ENCODE measurements at regions not wholly inside any gene's neighbourhood (a gene's known extent, or its start where the extent isn't known, plus 50 kb on each side); places are given as distances from the start of the nearest gene placed in this dataset.

GRCh38 chr1:3981746-3982505 lies 81.9 kb upstream of the C1orf174 start:
- Mint-ChIP-seq H3K4me1 (ENCODE audit: low read depth, unreplicated experiment) (no peaks in the 10 kb centered on the region), H3K9me3 (ENCODE audit: unreplicated experiment) (peaks cover 9% of the 10 kb centered on the region), H3K27ac (ENCODE audit: unreplicated experiment) (no peak overlapping the region), H3K36me3 (ENCODE audit: low read depth, unreplicated experiment) (no peaks in the 10 kb centered on the region), H3K27me3 (ENCODE audit: low read depth, unreplicated experiment) (peaks cover 7% of the 10 kb centered on the region), H3K4me3 (ENCODE audit: unreplicated experiment) (no peak overlapping the region)
- Histone ChIP-seq H3K79me2 (ENCODE audit: insufficient read depth, low read length) (no peaks in the 10 kb centered on the region), H3K4me3 (ENCODE audit: insufficient read depth, low read depth, low read length) (no peak overlapping the region), H2AFZ (ENCODE audit: low read depth, low read length) (no peak overlapping the region), H3K27me3 (ENCODE audit: insufficient read depth, low read length) (no peaks in the 10 kb centered on the region), H3K4me1 (ENCODE audit: insufficient read depth, low read length) (no peaks in the 10 kb centered on the region), H3K27ac (ENCODE audit: low read depth, low read length) (no peak overlapping the region), H4K20me1 (ENCODE audit: insufficient read depth, low read length) (no peaks in the 10 kb centered on the region), H3K9me3 (ENCODE audit: insufficient read depth, low read depth, low read length) (peaks cover 2% of the 10 kb centered on the region), H3K36me3 (ENCODE audit: insufficient read depth, low read length) (no peaks in the 10 kb centered on the region), H3K9ac (ENCODE audit: low read length) (no peak overlapping the region), H3K4me2 (ENCODE audit: low read length) (no peak overlapping the region)
- TF ChIP-seq CTCF (IDR thresholded peaks at IDR 0.05; ENCODE audit: insufficient read depth, low read depth, low read length) (no peak), EZH2 (IDR thresholded peaks at IDR 0.05; ENCODE audit: insufficient read depth, low read length) (no peak)
- FAIRE-seq (no peak), DNase-seq (ENCODE audit: low read depth) (no peak)

GRCh38 chr1:3983181-3983580 lies 83.1 kb upstream of the C1orf174 start:
- no peak overlapping the region for H3K4me3 Mint-ChIP-seq (ENCODE audit: unreplicated experiment)
- Histone ChIP-seq H3K4me3 (ENCODE audit: insufficient read depth, low read depth, low read length) (no peak overlapping the region), H3K36me3 (ENCODE audit: insufficient read depth, low read length) (no peaks in the 10 kb centered on the region), H3K9me3 (ENCODE audit: insufficient read depth, low read depth, low read length) (peaks cover 2% of the 10 kb centered on the region), H2AFZ (ENCODE audit: low read depth, low read length) (no peak overlapping the region), H3K27ac (ENCODE audit: low read depth, low read length) (no peak overlapping the region), H3K4me2 (ENCODE audit: low read length) (no peak overlapping the region), H3K4me1 (ENCODE audit: insufficient read depth, low read length) (no peaks in the 10 kb centered on the region), H4K20me1 (ENCODE audit: insufficient read depth, low read length) (no peaks in the 10 kb centered on the region), H3K79me2 (ENCODE audit: insufficient read depth, low read length) (no peaks in the 10 kb centered on the region), H3K27me3 (ENCODE audit: insufficient read depth, low read length) (no peaks in the 10 kb centered on the region), H3K9ac (ENCODE audit: low read length) (no peak overlapping the region)
- TF ChIP-seq EZH2 (IDR thresholded peaks at IDR 0.05; ENCODE audit: insufficient read depth, low read length) (no peak), CTCF (IDR thresholded peaks at IDR 0.05; ENCODE audit: insufficient read depth, low read depth, low read length) (no peak)
- no peak for FAIRE-seq
- H3K27me3 Mint-ChIP-seq (ENCODE audit: low read depth, unreplicated experiment) = peaks cover 7% of the 10 kb centered on the region
- H3K9me3 Mint-ChIP-seq (ENCODE audit: unreplicated experiment) = peaks cover 6% of the 10 kb centered on the region
- no peak for DNase-seq (ENCODE audit: low read depth)
- no peaks in the 10 kb centered on the region for H3K4me1 Mint-ChIP-seq (ENCODE audit: low read depth, unreplicated experiment)
- H3K36me3 Mint-ChIP-seq (ENCODE audit: low read depth, unreplicated experiment) = no peaks in the 10 kb centered on the region
- no peak overlapping the region for H3K27ac Mint-ChIP-seq (ENCODE audit: unreplicated experiment)

- H3K9me3 Mint-ChIP-seq (ENCODE audit: unreplicated experiment) = peaks cover 8% of the 10 kb centered on the region
- FAIRE-seq = no peak
- no peak for TF ChIP-seq EZH2 (IDR thresholded peaks at IDR 0.05; ENCODE audit: insufficient read depth, low read length)
- no peak for TF ChIP-seq CTCF (IDR thresholded peaks at IDR 0.05; ENCODE audit: insufficient read depth, low read depth, low read length)
- no peak overlapping the region for H3K27ac Mint-ChIP-seq (ENCODE audit: unreplicated experiment)
- Histone ChIP-seq H3K4me3 (ENCODE audit: insufficient read depth, low read depth, low read length) (no peak overlapping the region), H2AFZ (ENCODE audit: low read depth, low read length) (no peak overlapping the region), H3K79me2 (ENCODE audit: insufficient read depth, low read length) (no peaks in the 10 kb centered on the region), H3K9ac (ENCODE audit: low read length) (no peak overlapping the region), H3K36me3 (ENCODE audit: insufficient read depth, low read length) (no peaks in the 10 kb centered on the region), H3K9me3 (ENCODE audit: insufficient read depth, low read depth, low read length) (no peaks in the 10 kb centered on the region), H3K27me3 (ENCODE audit: insufficient read depth, low read length) (no peaks in the 10 kb centered on the region), H3K27ac (ENCODE audit: low read depth, low read length) (no peak overlapping the region), H3K4me2 (ENCODE audit: low read length) (no peak overlapping the region), H4K20me1 (ENCODE audit: insufficient read depth, low read length) (no peaks in the 10 kb centered on the region), H3K4me1 (ENCODE audit: insufficient read depth, low read length) (no peaks in the 10 kb centered on the region)
- no peak overlapping the region for H3K4me3 Mint-ChIP-seq (ENCODE audit: unreplicated experiment)
- no peaks in the 10 kb centered on the region for H3K36me3 Mint-ChIP-seq (ENCODE audit: low read depth, unreplicated experiment)
- no peaks in the 10 kb centered on the region for H3K4me1 Mint-ChIP-seq (ENCODE audit: low read depth, unreplicated experiment)
- H3K27me3 Mint-ChIP-seq (ENCODE audit: low read depth, unreplicated experiment) = peaks cover 5% of the 10 kb centered on the region
- DNase-seq (ENCODE audit: low read depth) = no peak
These were observed 84.5 kb upstream of the C1orf174 start for GRCh38 chr1:3984586-3984985.
